Vagina (tissue), 2 donors: ENCODE measurements at regions not wholly inside any gene's neighbourhood (a gene's known extent, or its start where the extent isn't known, plus 50 kb on each side); places are given as distances from the start of the nearest gene placed in this dataset.

Experiments
- DNase-seq, 2 donors: peaks; one replicate each; pipeline ENCODE4 v3.0.0-alpha.2; 2017; ENCODE audit errors: extremely low spot score in 2 of 2
- H3K27ac ChIP-seq: fragments of 200-600 bp; sonication (generic); one replicate; pipeline ENCODE4 v1.5.1; 2019
- H3K27me3 ChIP-seq: fragments of 200-600 bp; sonication (generic); one replicate; pipeline ENCODE4 v1.5.1; 2019
- H3K36me3 ChIP-seq, 2 donors: fragments of 200-600 bp; sonication (generic); one replicate each; pipeline ENCODE4 v1.5.1; 2017 to 2019
- H3K4me1 ChIP-seq: fragments of 200-600 bp; sonication (generic); one replicate; pipeline ENCODE4 v1.5.1; 2019
- H3K4me3 ChIP-seq, 2 donors: fragments of 200-600 bp; sonication (generic); 1 replicate in 1 of 2; 2 replicates in 1 of 2; pipeline ENCODE4 v1.5.1; 2016 to 2019
- H3K9me3 ChIP-seq: fragments of 200-600 bp; sonication (generic); one replicate; pipeline ENCODE4 v1.5.1; 2019
- POLR2A ChIP-seq, 2 donors: fragments of 450-650 bp; IDR thresholded peaks; one replicate each; pipeline ENCODE4 v1.6.1; 2017; ENCODE audit warnings: antibody characterized with exemption in 2 of 2, mild to moderate bottlenecking in 2 of 2, moderate library complexity in 2 of 2
- POLR2AphosphoS5 ChIP-seq, 2 donors: sonication (generic); formaldehyde crosslinking; IDR thresholded peaks; one replicate each; pipeline ENCODE4 v1.9.0; 2017; ENCODE audit warnings: antibody characterized with exemption in 2 of 2, mild to moderate bottlenecking in 2 of 2, low read depth in 1 of 2; ENCODE audit not compliant: insufficient read depth in 1 of 2
- intact Hi-C: fragments of 100-400 bp; cut with DNase I; formaldehyde crosslinking; loops from one replicate; pipeline ENCODE4 v1.15.1; 2023
- TF ChIP-seq, protein P1 (sequence below), 3 experiments: fragments of 450-650 bp in 2 of 3; fragments of 200-600 bp in 1 of 3; sonication (generic) in 1 of 3; IDR thresholded peaks; one replicate each; pipeline ENCODE4 v1.5.1; 2017 to 2019; ENCODE audit warnings: antibody characterized with exemption in 3 of 3, mild to moderate bottlenecking in 2 of 3, moderate library complexity in 2 of 3

DNA sequence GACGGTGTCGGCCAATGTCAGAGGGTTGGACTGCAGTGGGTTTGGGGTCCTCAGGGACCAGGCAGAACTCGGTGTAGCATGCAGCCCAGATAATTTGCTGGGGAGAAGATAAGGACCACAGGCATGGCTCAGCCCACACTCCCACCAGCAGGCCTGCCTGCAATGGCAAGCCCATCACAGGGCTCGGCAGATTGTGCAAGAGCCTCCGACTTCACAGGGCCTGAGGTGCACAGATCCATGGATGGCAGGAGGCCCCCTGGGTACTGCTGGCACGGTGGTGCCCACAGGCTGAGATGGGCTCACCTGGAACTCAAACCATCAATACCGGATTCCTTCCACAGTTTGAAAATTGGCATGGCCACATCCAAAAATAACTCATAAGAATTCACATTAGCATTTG is 180.3 kb downstream of the TTLL2 start:
- intact Hi-C loops: no loop called here
- no peaks in the 10 kb centered on the region for H3K27me3 ChIP-seq
- no peaks in the 10 kb centered on the region for H3K9me3 ChIP-seq
- TF ChIP-seq, protein P1, sequence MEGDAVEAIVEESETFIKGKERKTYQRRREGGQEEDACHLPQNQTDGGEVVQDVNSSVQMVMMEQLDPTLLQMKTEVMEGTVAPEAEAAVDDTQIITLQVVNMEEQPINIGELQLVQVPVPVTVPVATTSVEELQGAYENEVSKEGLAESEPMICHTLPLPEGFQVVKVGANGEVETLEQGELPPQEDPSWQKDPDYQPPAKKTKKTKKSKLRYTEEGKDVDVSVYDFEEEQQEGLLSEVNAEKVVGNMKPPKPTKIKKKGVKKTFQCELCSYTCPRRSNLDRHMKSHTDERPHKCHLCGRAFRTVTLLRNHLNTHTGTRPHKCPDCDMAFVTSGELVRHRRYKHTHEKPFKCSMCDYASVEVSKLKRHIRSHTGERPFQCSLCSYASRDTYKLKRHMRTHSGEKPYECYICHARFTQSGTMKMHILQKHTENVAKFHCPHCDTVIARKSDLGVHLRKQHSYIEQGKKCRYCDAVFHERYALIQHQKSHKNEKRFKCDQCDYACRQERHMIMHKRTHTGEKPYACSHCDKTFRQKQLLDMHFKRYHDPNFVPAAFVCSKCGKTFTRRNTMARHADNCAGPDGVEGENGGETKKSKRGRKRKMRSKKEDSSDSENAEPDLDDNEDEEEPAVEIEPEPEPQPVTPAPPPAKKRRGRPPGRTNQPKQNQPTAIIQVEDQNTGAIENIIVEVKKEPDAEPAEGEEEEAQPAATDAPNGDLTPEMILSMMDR (IDR thresholded peaks at IDR 0.05): no peak
- TF ChIP-seq POLR2A (IDR thresholded peaks at IDR 0.05) (no peak), POLR2AphosphoS5 (IDR thresholded peaks at IDR 0.05; ENCODE audit: insufficient read depth in 1 of 2, low read depth in 1 of 2) (no peak)
- H3K27ac ChIP-seq: no peak overlapping the region
- H3K4me1 ChIP-seq: no peaks in the 10 kb centered on the region
- DNase-seq: no peak
- no peak overlapping the region for H3K4me3 ChIP-seq
- no peaks in the 10 kb centered on the region for H3K36me3 ChIP-seq

DNA sequence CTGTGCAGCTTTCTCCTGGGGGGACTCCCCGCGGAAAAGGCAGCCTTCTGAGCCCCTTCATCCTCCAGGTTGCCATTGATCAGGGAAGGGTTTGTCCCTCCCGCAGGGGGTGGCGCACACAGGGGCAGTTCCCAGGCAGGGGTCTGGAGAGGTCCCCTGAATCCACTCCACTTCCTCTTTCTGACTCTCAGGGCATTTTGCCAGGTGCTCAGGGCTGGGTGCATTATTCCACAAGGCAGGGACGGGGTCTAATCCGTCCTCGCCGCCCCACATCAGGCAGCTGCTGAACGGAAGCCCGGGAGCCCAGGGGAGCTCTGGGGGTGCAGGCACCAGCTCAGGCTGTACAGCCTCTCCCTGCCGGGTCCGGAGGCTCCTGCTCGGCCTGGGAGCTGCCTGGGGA is 180.9 kb downstream of the TTLL2 start:
- H3K36me3 ChIP-seq: no peaks in the 10 kb centered on the region
- intact Hi-C loops: no loop called here
- DNase-seq: no peak
- TF ChIP-seq POLR2A (IDR thresholded peaks at IDR 0.05) (no peak), POLR2AphosphoS5 (IDR thresholded peaks at IDR 0.05; ENCODE audit: insufficient read depth in 1 of 2, low read depth in 1 of 2) (no peak)
- TF ChIP-seq, protein P1 (IDR thresholded peaks at IDR 0.05): no peak
- H3K27ac ChIP-seq: no peak overlapping the region
- no peaks in the 10 kb centered on the region for H3K9me3 ChIP-seq
- H3K4me1 ChIP-seq: no peaks in the 10 kb centered on the region
- no peak overlapping the region for H3K4me3 ChIP-seq
- no peaks in the 10 kb centered on the region for H3K27me3 ChIP-seq

- DNase-seq: no peak
- intact Hi-C loops: no loop called here
- TF ChIP-seq, protein P1 (IDR thresholded peaks at IDR 0.05): no peak
- no peak for TF ChIP-seq POLR2A (IDR thresholded peaks at IDR 0.05)
- no peak for TF ChIP-seq POLR2AphosphoS5 (IDR thresholded peaks at IDR 0.05; ENCODE audit: insufficient read depth in 1 of 2, low read depth in 1 of 2)
- Histone ChIP-seq H3K4me1 (no peaks in the 10 kb centered on the region), H3K27ac (no peak overlapping the region), H3K9me3 (no peaks in the 10 kb centered on the region), H3K4me3 (no peak overlapping the region), H3K27me3 (no peaks in the 10 kb centered on the region), H3K36me3 (no peaks in the 10 kb centered on the region)
Observed at GRCh38 chr6:167506443-167507301, 181.8 kb downstream of the TTLL2 start.

- H3K4me3 ChIP-seq: no peak overlapping the region
- H3K27me3 ChIP-seq: no peaks in the 10 kb centered on the region
- no peaks in the 10 kb centered on the region for H3K9me3 ChIP-seq
- H3K36me3 ChIP-seq: no peaks in the 10 kb centered on the region
- TF ChIP-seq POLR2A (IDR thresholded peaks at IDR 0.05): no peak
- no peak for TF ChIP-seq POLR2AphosphoS5 (IDR thresholded peaks at IDR 0.05; ENCODE audit: insufficient read depth in 1 of 2, low read depth in 1 of 2)
- TF ChIP-seq, protein P1 (IDR thresholded peaks at IDR 0.05): no peak
- intact Hi-C loops: no loop called here
- H3K4me1 ChIP-seq: no peaks in the 10 kb centered on the region
- H3K27ac ChIP-seq: no peak overlapping the region
- DNase-seq: no peak
Observed at GRCh38 chr6:167507376-167507945, 182.6 kb downstream of the TTLL2 start.
